Caco-2 (cell line): ENCODE measurements at regions not wholly inside any gene's neighbourhood (a gene's known extent, or its start where the extent isn't known, plus 50 kb on each side); places are given as distances from the start of the nearest gene placed in this dataset.

ENCODE experiments used
- BruUV-seq: library from RNA; stranded (reverse); fragments of 400-500 nt; replicated peaks from 2 replicates; lab custom pipeline; 2021; lab: Mats Ljungman, UMichigan
- CTCF ChIA-PET: fragments of 300-600 bp; sonication (Branson Sonifier 250); formaldehyde crosslinking; loops from one replicate; lab custom pipeline; 2022; ENCODE audit warnings: antibody characterized with exemption; lab: Charles Lee
- POLR2A ChIA-PET: fragments of 300-600 bp; sonication (Branson Sonifier 250); formaldehyde crosslinking; loops from one replicate; lab custom pipeline; 2022; ENCODE audit warnings: antibody characterized with exemption; lab: Charles Lee
- DNase-seq, 2 experiments: peaks; one replicate each; pipeline versions ENCODE4 v3.0.0 to v3.0.0-alpha.2; 2020 to 2022
- H3K27me3 ChIP-seq: replicated peaks from 2 replicates; pipeline ENCODE4 v1.6.0; 2011; ENCODE audit warnings: low read length; ENCODE audit not compliant: control insufficient read depth, insufficient read depth
- H3K36me3 ChIP-seq: 2 replicates; pipeline ENCODE4 v1.5.1; 2011; ENCODE audit warnings: low read length; ENCODE audit not compliant: control insufficient read depth, insufficient read depth
- H3K4me1 ChIP-seq: fragments of 250-450 bp; sonication (Bioruptor Pico); 2 replicates; pipeline ENCODE4 v1.5.1; 2020; ENCODE audit warnings: mild to moderate bottlenecking
- H3K4me3 ChIP-seq: 2 replicates; pipeline ENCODE4 v1.5.1; 2011; ENCODE audit warnings: low read depth, mild to moderate bottlenecking, control low read depth, low read length
- H3K9me3 ChIP-seq: fragments of 250-450 bp; sonication (Bioruptor Pico); 2 replicates; pipeline ENCODE4 v1.5.1; 2020; ENCODE audit warnings: mild to moderate bottlenecking, moderate library complexity
- H3K27ac Mint-ChIP-seq: one replicate; pipeline ENCODE4 v1.8.0; 2022; ENCODE audit warnings: mixed read lengths; ENCODE audit not compliant: unreplicated experiment
- H3K27me3 Mint-ChIP-seq: one replicate; pipeline ENCODE4 v1.8.0; 2022; ENCODE audit warnings: mixed read lengths; ENCODE audit not compliant: insufficient read depth, unreplicated experiment
- H3K36me3 Mint-ChIP-seq: one replicate; pipeline ENCODE4 v1.8.0; 2022; ENCODE audit warnings: mild to moderate bottlenecking, mixed read lengths; ENCODE audit not compliant: insufficient read depth, unreplicated experiment
- H3K4me1 Mint-ChIP-seq: one replicate; pipeline ENCODE4 v1.8.0; 2022; ENCODE audit warnings: low read depth, mixed read lengths; ENCODE audit not compliant: unreplicated experiment
- H3K4me3 Mint-ChIP-seq: one replicate; pipeline ENCODE4 v1.8.0; 2022; ENCODE audit warnings: mild to moderate bottlenecking, moderate library complexity, mixed read lengths; ENCODE audit not compliant: unreplicated experiment
- H3K9me3 Mint-ChIP-seq: one replicate; pipeline ENCODE4 v1.8.0; 2022; ENCODE audit warnings: mixed read lengths; ENCODE audit not compliant: unreplicated experiment
- intact Hi-C: fragments of 100-400 bp; cut with micrococcal nuclease; formaldehyde crosslinking; loops from one replicate; pipeline ENCODE4 v1.10.0; 2022; ENCODE audit not compliant: unreplicated experiment
- TF ChIP-seq, protein P1 (sequence below), 2 experiments: fragments of 200-600 bp in 1 of 2; IDR thresholded peaks; 1 replicate in 1 of 2; 2 replicates in 1 of 2; pipeline versions ENCODE4 v1.5.1 to v1.8.0; 2011 to 2022; ENCODE audit warnings: antibody characterized with exemption in 1 of 2, control low read depth in 1 of 2, inconsistent platforms in 1 of 2, low read depth in 1 of 2, low read length in 1 of 2, mild to moderate bottlenecking in 1 of 2, moderate library complexity in 1 of 2; ENCODE audit not compliant: insufficient read depth in 1 of 2, severe bottlenecking in 1 of 2, unreplicated experiment in 1 of 2

- Histone ChIP-seq H3K9me3 (no peaks in the 10 kb centered on the region), H3K4me1 (peaks cover 22% of the 10 kb centered on the region), H3K36me3 (no peaks in the 10 kb centered on the region), H3K27me3 (no peaks in the 10 kb centered on the region), H3K4me3 (no peak overlapping the region)
- intact Hi-C loops: loop anchor here (5.0 kb wide), 2 partner anchors 144 to 211 kb away; no protein-coding TSS in a partner anchor
- ChIA-PET POLR2A (no interaction called here), CTCF (no interaction called here)
- H3K27me3 Mint-ChIP-seq: no peaks in the 10 kb centered on the region
- no TSS peak for BruUV-seq
- H3K36me3 Mint-ChIP-seq: peaks cover 6% of the 10 kb centered on the region
- DNase-seq: peak in 1 of 2 experiments; percentile 16
- peaks cover 46% of the 10 kb centered on the region for H3K4me1 Mint-ChIP-seq
- TF ChIP-seq, protein P1, sequence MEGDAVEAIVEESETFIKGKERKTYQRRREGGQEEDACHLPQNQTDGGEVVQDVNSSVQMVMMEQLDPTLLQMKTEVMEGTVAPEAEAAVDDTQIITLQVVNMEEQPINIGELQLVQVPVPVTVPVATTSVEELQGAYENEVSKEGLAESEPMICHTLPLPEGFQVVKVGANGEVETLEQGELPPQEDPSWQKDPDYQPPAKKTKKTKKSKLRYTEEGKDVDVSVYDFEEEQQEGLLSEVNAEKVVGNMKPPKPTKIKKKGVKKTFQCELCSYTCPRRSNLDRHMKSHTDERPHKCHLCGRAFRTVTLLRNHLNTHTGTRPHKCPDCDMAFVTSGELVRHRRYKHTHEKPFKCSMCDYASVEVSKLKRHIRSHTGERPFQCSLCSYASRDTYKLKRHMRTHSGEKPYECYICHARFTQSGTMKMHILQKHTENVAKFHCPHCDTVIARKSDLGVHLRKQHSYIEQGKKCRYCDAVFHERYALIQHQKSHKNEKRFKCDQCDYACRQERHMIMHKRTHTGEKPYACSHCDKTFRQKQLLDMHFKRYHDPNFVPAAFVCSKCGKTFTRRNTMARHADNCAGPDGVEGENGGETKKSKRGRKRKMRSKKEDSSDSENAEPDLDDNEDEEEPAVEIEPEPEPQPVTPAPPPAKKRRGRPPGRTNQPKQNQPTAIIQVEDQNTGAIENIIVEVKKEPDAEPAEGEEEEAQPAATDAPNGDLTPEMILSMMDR (IDR thresholded peaks at IDR 0.05; ENCODE audit: insufficient read depth in 1 of 2, low read depth in 1 of 2, low read length in 1 of 2, severe bottlenecking in 1 of 2, unreplicated experiment in 1 of 2): no peak
- no peak overlapping the region for H3K4me3 Mint-ChIP-seq
- peak overlapping the region; percentile 69 for H3K27ac Mint-ChIP-seq
- H3K9me3 Mint-ChIP-seq: peaks cover 35% of the 10 kb centered on the region
Observed at GRCh38 chr13:79988573-79988972, 352.4 kb downstream of the SPRY2 start.

GRCh38 chr13:79987761-79988160, 353.2 kb downstream of the SPRY2 start:
- Histone ChIP-seq H3K36me3 (no peaks in the 10 kb centered on the region), H3K4me1 (peaks cover 22% of the 10 kb centered on the region), H3K4me3 (no peak overlapping the region), H3K9me3 (no peaks in the 10 kb centered on the region), H3K27me3 (no peaks in the 10 kb centered on the region)
- Mint-ChIP-seq H3K27me3 (no peaks in the 10 kb centered on the region), H3K27ac (no peak overlapping the region), H3K9me3 (peaks cover 35% of the 10 kb centered on the region), H3K4me1 (peaks cover 46% of the 10 kb centered on the region), H3K4me3 (no peak overlapping the region), H3K36me3 (peaks cover 6% of the 10 kb centered on the region)
- BruUV-seq: no TSS peak
- no peak for DNase-seq
- intact Hi-C loops: loop anchor here (5.0 kb wide), 2 partner anchors 145 to 210 kb away; no protein-coding TSS in a partner anchor
- TF ChIP-seq, protein P1 (IDR thresholded peaks at IDR 0.05; ENCODE audit: insufficient read depth in 1 of 2, low read depth in 1 of 2, low read length in 1 of 2, severe bottlenecking in 1 of 2, unreplicated experiment in 1 of 2): no peak
- CTCF ChIA-PET: no interaction called here
- POLR2A ChIA-PET: no interaction called here

- no peaks in the 10 kb centered on the region for H3K27me3 ChIP-seq
- no TSS peak for BruUV-seq
- Mint-ChIP-seq H3K27me3 (no peaks in the 10 kb centered on the region), H3K4me1 (peaks cover 46% of the 10 kb centered on the region), H3K36me3 (peaks cover 6% of the 10 kb centered on the region), H3K27ac (no peak overlapping the region), H3K4me3 (no peak overlapping the region), H3K9me3 (peaks cover 33% of the 10 kb centered on the region)
- TF ChIP-seq, protein P1 (IDR thresholded peaks at IDR 0.05; ENCODE audit: insufficient read depth in 1 of 2, low read depth in 1 of 2, low read length in 1 of 2, severe bottlenecking in 1 of 2, unreplicated experiment in 1 of 2): no peak
- H3K36me3 ChIP-seq: no peaks in the 10 kb centered on the region
- no peak for DNase-seq
- intact Hi-C loops: loop anchor here (5.0 kb wide), 2 partner anchors 145 to 210 kb away; no protein-coding TSS in a partner anchor
- no peak overlapping the region for H3K4me3 ChIP-seq
- POLR2A ChIA-PET: no interaction called here
- CTCF ChIA-PET: no interaction called here
- peaks cover 22% of the 10 kb centered on the region for H3K4me1 ChIP-seq
- H3K9me3 ChIP-seq: no peaks in the 10 kb centered on the region
Observed at GRCh38 chr13:79987323-79987722, 353.6 kb downstream of the SPRY2 start.
